ENCODE measurements at regions not wholly inside any gene's neighbourhood (a gene's known extent, or its start where the extent isn't known, plus 50 kb on each side); places are given as distances from the start of the nearest gene placed in this dataset.

DNA sequence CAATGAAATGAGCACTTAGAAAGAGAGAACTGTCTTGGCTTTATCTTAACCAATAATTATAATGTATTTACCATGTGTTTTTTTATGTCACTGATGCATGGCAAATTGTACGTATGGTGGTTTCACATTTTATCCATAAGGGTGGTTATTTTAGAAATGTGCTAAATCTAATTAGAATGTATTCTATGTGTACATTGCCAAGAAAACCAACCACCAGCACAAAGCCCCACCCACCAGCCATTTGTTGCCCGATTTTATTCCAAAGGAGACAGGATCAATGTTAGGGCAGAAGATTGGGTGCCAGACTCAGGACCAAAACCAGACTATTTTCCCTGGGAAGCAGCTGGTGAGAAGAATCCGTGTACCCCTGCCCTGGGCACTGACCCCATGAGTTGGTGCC, 63.0 kb upstream of the SOX1 start:
- peaks cover 7% of the 10 kb centered on the region for H3K9me3 Mint-ChIP-seq (ENCODE audit: low read depth)
- DNase-seq (ENCODE audit: low spot score, unreplicated experiment): no peak
- peaks cover 49% of the 10 kb centered on the region for H3K27me3 Mint-ChIP-seq
- H3K27ac Mint-ChIP-seq: no peak overlapping the region
- TF ChIP-seq, protein P1, sequence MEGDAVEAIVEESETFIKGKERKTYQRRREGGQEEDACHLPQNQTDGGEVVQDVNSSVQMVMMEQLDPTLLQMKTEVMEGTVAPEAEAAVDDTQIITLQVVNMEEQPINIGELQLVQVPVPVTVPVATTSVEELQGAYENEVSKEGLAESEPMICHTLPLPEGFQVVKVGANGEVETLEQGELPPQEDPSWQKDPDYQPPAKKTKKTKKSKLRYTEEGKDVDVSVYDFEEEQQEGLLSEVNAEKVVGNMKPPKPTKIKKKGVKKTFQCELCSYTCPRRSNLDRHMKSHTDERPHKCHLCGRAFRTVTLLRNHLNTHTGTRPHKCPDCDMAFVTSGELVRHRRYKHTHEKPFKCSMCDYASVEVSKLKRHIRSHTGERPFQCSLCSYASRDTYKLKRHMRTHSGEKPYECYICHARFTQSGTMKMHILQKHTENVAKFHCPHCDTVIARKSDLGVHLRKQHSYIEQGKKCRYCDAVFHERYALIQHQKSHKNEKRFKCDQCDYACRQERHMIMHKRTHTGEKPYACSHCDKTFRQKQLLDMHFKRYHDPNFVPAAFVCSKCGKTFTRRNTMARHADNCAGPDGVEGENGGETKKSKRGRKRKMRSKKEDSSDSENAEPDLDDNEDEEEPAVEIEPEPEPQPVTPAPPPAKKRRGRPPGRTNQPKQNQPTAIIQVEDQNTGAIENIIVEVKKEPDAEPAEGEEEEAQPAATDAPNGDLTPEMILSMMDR (IDR thresholded peaks at IDR 0.05; ENCODE audit: unreplicated experiment): no peak
- H3K36me3 Mint-ChIP-seq (ENCODE audit: insufficient read depth): peaks cover 1% of the 10 kb centered on the region
- H3K4me1 Mint-ChIP-seq (ENCODE audit: low read depth): no peaks in the 10 kb centered on the region
- H3K4me3 Mint-ChIP-seq (ENCODE audit: low read depth): no peak overlapping the region

DNA sequence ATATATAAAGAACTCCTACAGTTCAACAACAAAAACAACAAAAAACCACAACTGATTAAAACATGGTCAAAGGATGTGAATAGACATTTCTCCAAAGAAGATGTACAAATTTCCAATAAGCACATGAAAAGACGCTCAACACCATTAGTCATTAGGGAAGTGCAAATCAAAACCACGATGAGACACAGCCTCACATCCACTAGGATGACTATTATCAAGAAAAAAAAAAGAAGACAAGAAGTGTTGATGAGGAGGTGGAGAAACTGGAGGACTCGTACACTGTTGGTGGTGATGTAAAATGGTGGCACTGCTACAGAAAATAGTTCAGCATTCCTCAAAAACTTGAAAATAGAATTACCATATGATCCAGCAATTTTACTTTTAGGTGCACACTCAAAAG, 61.0 kb upstream of the SOX1 start:
- no peaks in the 10 kb centered on the region for H3K4me1 Mint-ChIP-seq (ENCODE audit: low read depth)
- peaks cover 7% of the 10 kb centered on the region for H3K9me3 Mint-ChIP-seq (ENCODE audit: low read depth)
- DNase-seq (ENCODE audit: low spot score, unreplicated experiment): no peak
- no peak overlapping the region for H3K27ac Mint-ChIP-seq
- H3K4me3 Mint-ChIP-seq (ENCODE audit: low read depth): no peak overlapping the region
- TF ChIP-seq, protein P1 (IDR thresholded peaks at IDR 0.05; ENCODE audit: unreplicated experiment): no peak
- peaks cover 1% of the 10 kb centered on the region for H3K36me3 Mint-ChIP-seq (ENCODE audit: insufficient read depth)
- H3K27me3 Mint-ChIP-seq: peaks cover 41% of the 10 kb centered on the region

DNA sequence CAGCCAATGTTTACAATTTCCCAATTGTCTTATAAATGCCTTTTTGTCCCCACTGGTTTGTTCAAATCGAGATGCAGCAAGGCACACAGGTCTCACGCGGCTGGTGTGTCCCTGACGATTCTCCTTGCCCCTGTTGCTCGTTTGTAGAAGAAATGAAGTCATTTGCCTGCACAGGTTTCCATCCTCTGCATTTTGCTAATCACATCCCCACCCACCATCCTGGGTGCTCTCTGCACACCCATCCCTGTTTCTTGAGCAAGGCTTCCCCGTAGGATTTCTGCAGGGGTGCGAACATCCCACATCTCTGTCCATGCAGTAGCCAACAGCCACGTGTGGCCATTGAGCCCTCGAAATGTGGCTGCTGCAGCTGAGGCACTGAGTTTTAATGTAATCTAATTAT, 59.8 kb upstream of the SOX1 start:
- Mint-ChIP-seq H3K27me3 (peaks cover 41% of the 10 kb centered on the region), H3K36me3 (ENCODE audit: insufficient read depth) (peaks cover 1% of the 10 kb centered on the region), H3K4me3 (ENCODE audit: low read depth) (no peak overlapping the region), H3K4me1 (ENCODE audit: low read depth) (no peaks in the 10 kb centered on the region), H3K27ac (no peak overlapping the region), H3K9me3 (ENCODE audit: low read depth) (peaks cover 7% of the 10 kb centered on the region)
- DNase-seq (ENCODE audit: low spot score, unreplicated experiment): no peak
- TF ChIP-seq, protein P1 (IDR thresholded peaks at IDR 0.05; ENCODE audit: unreplicated experiment): no peak

DNA sequence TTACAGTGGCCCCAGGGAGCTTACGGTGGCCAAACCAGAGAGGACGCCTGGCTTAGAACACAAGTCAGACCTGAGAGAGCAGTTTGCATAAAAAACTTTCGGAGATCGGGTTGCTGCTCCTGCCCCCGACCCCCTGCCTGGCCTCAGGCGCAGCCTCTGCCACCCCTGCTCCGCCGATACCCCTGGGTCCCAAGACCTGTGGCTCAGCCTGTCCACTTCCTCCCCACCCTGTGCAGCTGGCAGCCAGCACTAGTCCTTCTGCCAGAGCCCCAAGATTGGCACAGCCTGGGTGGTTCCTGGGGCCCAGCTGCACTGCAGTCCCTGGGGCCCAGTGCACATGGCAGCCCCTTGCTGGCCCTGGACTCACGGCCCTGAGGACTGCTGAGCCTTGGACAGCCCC, 56.2 kb upstream of the SOX1 start:
- DNase-seq (ENCODE audit: low spot score, unreplicated experiment): no peak
- Mint-ChIP-seq H3K4me1 (ENCODE audit: low read depth) (no peaks in the 10 kb centered on the region), H3K27ac (no peak overlapping the region), H3K27me3 (peaks cover 33% of the 10 kb centered on the region), H3K9me3 (ENCODE audit: low read depth) (peaks cover 14% of the 10 kb centered on the region), H3K4me3 (ENCODE audit: low read depth) (no peak overlapping the region), H3K36me3 (ENCODE audit: insufficient read depth) (peaks cover 1% of the 10 kb centered on the region)
- TF ChIP-seq, protein P1 (IDR thresholded peaks at IDR 0.05; ENCODE audit: unreplicated experiment): no peak

DNA sequence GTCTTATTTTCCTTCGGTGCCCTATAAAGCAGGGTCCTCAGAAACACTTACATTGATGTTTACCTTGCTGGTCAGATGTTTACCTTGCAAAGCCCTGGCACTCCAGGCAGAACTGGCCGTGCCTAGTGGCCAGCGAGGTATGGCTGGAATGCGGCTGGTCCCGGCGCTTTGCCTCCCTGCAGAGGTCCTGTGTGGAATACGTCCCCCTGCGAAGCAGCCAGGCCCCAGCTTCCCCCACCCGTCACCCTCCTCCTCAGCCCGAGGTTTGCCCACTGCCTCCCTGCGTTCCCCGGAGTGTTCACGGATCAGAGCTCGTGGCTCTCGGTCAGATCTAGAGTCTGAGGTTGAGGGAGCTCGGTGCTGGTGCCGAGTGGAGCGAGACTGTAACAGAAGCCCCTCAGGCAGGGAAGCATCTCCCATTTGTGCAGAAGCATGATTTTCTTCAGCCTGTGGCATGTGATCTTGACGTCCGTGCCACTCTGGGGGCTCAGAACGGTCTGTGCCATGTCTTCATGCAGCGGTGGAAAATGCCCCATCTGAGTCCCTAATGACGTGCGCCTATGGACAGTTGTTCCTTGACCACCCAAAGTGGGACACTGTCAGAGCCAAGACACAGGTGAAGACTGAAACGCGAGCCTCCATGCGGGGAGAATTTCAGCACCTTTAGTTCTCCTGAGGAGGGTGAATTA, 54.8 kb upstream of the SOX1 start:
- Mint-ChIP-seq H3K9me3 (ENCODE audit: low read depth) (peaks cover 7% of the 10 kb centered on the region), H3K27ac (no peak overlapping the region), H3K4me3 (ENCODE audit: low read depth) (no peak overlapping the region), H3K27me3 (peaks cover 24% of the 10 kb centered on the region), H3K36me3 (ENCODE audit: insufficient read depth) (no peaks in the 10 kb centered on the region), H3K4me1 (ENCODE audit: low read depth) (no peaks in the 10 kb centered on the region)
- no peak for DNase-seq (ENCODE audit: low spot score, unreplicated experiment)
- TF ChIP-seq, protein P1 (IDR thresholded peaks at IDR 0.05; ENCODE audit: unreplicated experiment): no peak

Measured in progenitor cell of endocrine pancreas (in vitro differentiated cells).